Thyroid gland (tissue), 4 donors: ENCODE measurements at regions not wholly inside any gene's neighbourhood (a gene's known extent, or its start where the extent isn't known, plus 50 kb on each side); places are given as distances from the start of the nearest gene placed in this dataset.
A peak's percentile ranks its signal among the peaks of the same experiment; 100 is the strongest.

ENCODE experiments used
- DNase-seq, 2 donors: peaks; one replicate each; pipeline ENCODE4 v3.0.0-alpha.2; 2019
- H3K27ac ChIP-seq, 3 donors: fragments of 200-600 bp; sonication (generic); 1 replicate in 2 of 3; 2 replicates in 1 of 3; pipeline ENCODE4 v1.5.1; 2016 to 2019; ENCODE audit warnings: mild to moderate bottlenecking in 1 of 3, moderate library complexity in 1 of 3
- H3K27me3 ChIP-seq: fragments of 200-600 bp; sonication (generic); one replicate; pipeline ENCODE4 v1.5.1; 2019
- H3K36me3 ChIP-seq, 2 donors: fragments of 200-600 bp; sonication (generic); one replicate each; pipeline ENCODE4 v1.5.1; 2016 to 2019
- H3K4me1 ChIP-seq, 2 donors: fragments of 200-600 bp; sonication (generic); one replicate each; pipeline ENCODE4 v1.5.1; 2017 to 2019
- H3K4me3 ChIP-seq, 3 donors: fragments of 200-600 bp; sonication (generic); replicated peaks in 1 of 3; 1 replicate in 2 of 3; 2 replicates in 1 of 3; pipeline ENCODE4 v1.5.1; 2016; ENCODE audit warnings: mild to moderate bottlenecking in 1 of 3
- H3K9me3 ChIP-seq: fragments of 200-600 bp; sonication (generic); one replicate; pipeline ENCODE4 v1.5.1; 2017
- POLR2A ChIP-seq, 2 donors: fragments of 450-650 bp; IDR thresholded peaks; one replicate each; pipeline ENCODE4 v1.6.1; 2017; ENCODE audit warnings: antibody characterized with exemption in 2 of 2, mild to moderate bottlenecking in 2 of 2, moderate library complexity in 1 of 2
- WGBS, 2 donors: methylation state at CpG; one replicate each; pipeline ENCODE4 v1.1.5; 2017; 5-methylcytosine and 5-hydroxymethylcytosine counted together
- intact Hi-C: fragments of 100-400 bp; cut with DNase I; formaldehyde crosslinking; loops from one replicate; pipeline ENCODE4 v1.15.1; 2023
- TF ChIP-seq, protein P1 (sequence below), 6 experiments: fragments of 200-600 bp in 3 of 6; fragments of 450-650 bp in 3 of 6; sonication (generic) in 3 of 6; IDR thresholded peaks; one replicate each; pipeline ENCODE4 v1.5.1; 2016 to 2019; ENCODE audit warnings: antibody characterized with exemption in 6 of 6, mild to moderate bottlenecking in 2 of 6, inconsistent platforms in 1 of 6, moderate library complexity in 1 of 6

- no peak overlapping the region for H3K4me3 ChIP-seq
- H3K4me1 ChIP-seq = no peaks in the 10 kb centered on the region
- H3K27ac ChIP-seq = no peak overlapping the region
- peak; percentile 3 to 6 for DNase-seq
- WGBS, 2 donors = 50 to 58% methylated on average over 4 of the region's 4 CpGs
- intact Hi-C loops = no loop called here
- H3K27me3 ChIP-seq = no peaks in the 10 kb centered on the region
- H3K36me3 ChIP-seq = no peaks in the 10 kb centered on the region
- no peaks in the 10 kb centered on the region for H3K9me3 ChIP-seq
- no peak for TF ChIP-seq POLR2A (IDR thresholded peaks at IDR 0.05)
- TF ChIP-seq, protein P1, sequence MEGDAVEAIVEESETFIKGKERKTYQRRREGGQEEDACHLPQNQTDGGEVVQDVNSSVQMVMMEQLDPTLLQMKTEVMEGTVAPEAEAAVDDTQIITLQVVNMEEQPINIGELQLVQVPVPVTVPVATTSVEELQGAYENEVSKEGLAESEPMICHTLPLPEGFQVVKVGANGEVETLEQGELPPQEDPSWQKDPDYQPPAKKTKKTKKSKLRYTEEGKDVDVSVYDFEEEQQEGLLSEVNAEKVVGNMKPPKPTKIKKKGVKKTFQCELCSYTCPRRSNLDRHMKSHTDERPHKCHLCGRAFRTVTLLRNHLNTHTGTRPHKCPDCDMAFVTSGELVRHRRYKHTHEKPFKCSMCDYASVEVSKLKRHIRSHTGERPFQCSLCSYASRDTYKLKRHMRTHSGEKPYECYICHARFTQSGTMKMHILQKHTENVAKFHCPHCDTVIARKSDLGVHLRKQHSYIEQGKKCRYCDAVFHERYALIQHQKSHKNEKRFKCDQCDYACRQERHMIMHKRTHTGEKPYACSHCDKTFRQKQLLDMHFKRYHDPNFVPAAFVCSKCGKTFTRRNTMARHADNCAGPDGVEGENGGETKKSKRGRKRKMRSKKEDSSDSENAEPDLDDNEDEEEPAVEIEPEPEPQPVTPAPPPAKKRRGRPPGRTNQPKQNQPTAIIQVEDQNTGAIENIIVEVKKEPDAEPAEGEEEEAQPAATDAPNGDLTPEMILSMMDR (IDR thresholded peaks at IDR 0.05) = no peak
These were observed 99.7 kb upstream of the CXorf66 start for GRCh38 chrX:140064993-140065392.

DNA sequence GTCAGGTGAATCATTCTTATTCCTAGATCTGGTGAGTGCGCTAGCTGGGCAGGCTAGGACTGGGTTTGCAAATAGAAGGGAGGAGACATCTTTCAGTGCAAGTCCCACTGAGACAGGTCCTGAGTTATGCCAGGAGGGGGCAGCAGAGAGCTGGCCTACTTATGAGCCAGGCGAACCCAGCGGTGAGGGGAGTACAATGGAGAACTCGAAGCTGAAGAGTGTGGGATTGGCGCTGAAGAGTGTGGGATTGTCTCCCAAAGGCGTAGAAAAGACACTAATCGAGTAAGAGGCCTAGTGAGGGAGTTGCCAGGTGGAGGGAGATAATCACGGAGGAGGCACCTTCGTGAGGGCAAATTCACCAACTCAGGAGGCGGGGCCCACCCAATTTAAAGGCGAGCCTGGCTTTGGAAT is 91.7 kb upstream of the CXorf66 start:
- 23 to 26% methylated on average over 11 of the region's 11 CpGs for WGBS, 2 donors
- TF ChIP-seq POLR2A (IDR thresholded peaks at IDR 0.05) = no peak
- TF ChIP-seq, protein P1 (IDR thresholded peaks at IDR 0.05) = peak; percentile 53 to 75 (median 66)
- DNase-seq = peak; percentile 73 to 77
- Histone ChIP-seq H3K4me3 (no peak overlapping the region), H3K27me3 (no peaks in the 10 kb centered on the region), H3K9me3 (no peaks in the 10 kb centered on the region), H3K27ac (no peak overlapping the region), H3K4me1 (no peaks in the 10 kb centered on the region), H3K36me3 (no peaks in the 10 kb centered on the region)
- intact Hi-C loops = loop anchor here (10.0 kb wide), 1 partner anchor 608 kb away; no protein-coding TSS in a partner anchor

- no peaks in the 10 kb centered on the region for H3K9me3 ChIP-seq
- TF ChIP-seq POLR2A (IDR thresholded peaks at IDR 0.05) = no peak
- TF ChIP-seq, protein P1 (IDR thresholded peaks at IDR 0.05) = no peak
- H3K4me1 ChIP-seq = no peaks in the 10 kb centered on the region
- 54 to 68% methylated on average over 5 of the region's 5 CpGs for WGBS, 2 donors
- intact Hi-C loops = loop anchor here (10.0 kb wide), 1 partner anchor 611 kb away; no protein-coding TSS in a partner anchor
- H3K27ac ChIP-seq = no peak overlapping the region
- DNase-seq = no peak
- no peaks in the 10 kb centered on the region for H3K36me3 ChIP-seq
- H3K27me3 ChIP-seq = no peaks in the 10 kb centered on the region
- H3K4me3 ChIP-seq = no peak overlapping the region
These were observed 88.5 kb upstream of the CXorf66 start for GRCh38 chrX:140053846-140054245.

DNA sequence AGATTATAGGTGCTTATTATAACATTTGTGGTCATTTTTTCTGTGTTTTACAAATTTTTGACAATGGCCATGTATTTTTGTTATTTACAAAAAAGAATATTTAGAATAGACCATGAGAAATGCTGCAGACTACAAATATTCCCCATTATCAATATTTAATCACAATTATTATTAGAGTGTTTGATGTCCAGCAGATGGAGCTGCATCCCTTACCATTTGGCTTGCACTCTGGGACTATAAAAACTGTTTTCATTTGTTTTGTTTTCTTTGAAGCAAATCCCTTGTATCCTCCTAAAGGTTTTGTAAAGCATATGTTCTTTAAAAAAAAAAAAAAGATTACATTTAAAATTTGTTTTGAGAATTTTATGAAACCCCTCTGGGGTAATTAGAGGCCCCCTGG is 85.6 kb upstream of the CXorf66 start:
- no peaks in the 10 kb centered on the region for H3K4me1 ChIP-seq
- DNase-seq = no peak
- intact Hi-C loops = loop anchor here (10.0 kb wide), 1 partner anchor 614 kb away; no protein-coding TSS in a partner anchor
- no peak for TF ChIP-seq POLR2A (IDR thresholded peaks at IDR 0.05)
- TF ChIP-seq, protein P1 (IDR thresholded peaks at IDR 0.05) = peak in 3 of 6 experiments; percentile 16 to 48 (median 47)
- no peaks in the 10 kb centered on the region for H3K36me3 ChIP-seq
- peaks cover 4% of the 10 kb centered on the region for H3K27me3 ChIP-seq
- H3K9me3 ChIP-seq = no peaks in the 10 kb centered on the region
- H3K27ac ChIP-seq = no peak overlapping the region
- no peak overlapping the region for H3K4me3 ChIP-seq

DNA sequence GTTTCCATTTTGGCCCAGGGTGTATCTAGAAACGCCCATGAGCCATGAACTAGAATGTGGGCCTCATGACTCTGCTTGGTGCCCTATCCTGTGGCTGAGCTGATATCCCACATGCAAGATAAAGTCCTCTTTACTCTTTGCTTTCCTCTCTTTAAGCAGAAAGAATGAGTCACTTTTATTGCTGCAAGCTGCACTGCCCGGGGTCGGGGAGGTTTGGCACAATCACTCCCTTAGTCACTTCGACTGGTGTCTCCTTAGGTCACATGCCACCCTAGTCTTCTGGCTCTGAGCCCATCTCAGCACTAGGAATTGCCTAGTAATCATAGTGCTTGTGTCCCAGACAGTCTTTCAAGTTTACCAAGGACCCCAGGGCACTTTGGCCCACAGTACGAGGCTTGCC is 75.1 kb upstream of the CXorf66 start:
- WGBS, 2 donors = 50 to 79% methylated on average over 2 to 5 of the region's 5 CpGs
- TF ChIP-seq, protein P1 (IDR thresholded peaks at IDR 0.05) = no peak
- TF ChIP-seq POLR2A (IDR thresholded peaks at IDR 0.05) = no peak
- Histone ChIP-seq H3K36me3 (no peaks in the 10 kb centered on the region), H3K27ac (no peak overlapping the region), H3K4me3 (no peak overlapping the region), H3K9me3 (no peaks in the 10 kb centered on the region), H3K27me3 (no peaks in the 10 kb centered on the region), H3K4me1 (no peaks in the 10 kb centered on the region)
- intact Hi-C loops = no loop called here
- DNase-seq = no peak
